Stomach (tissue), 8 donors: ENCODE measurements at regions not wholly inside any gene's neighbourhood (a gene's known extent, or its start where the extent isn't known, plus 50 kb on each side); places are given as distances from the start of the nearest gene placed in this dataset.

ENCODE experiments used
- DNase-seq, 2 donors: peaks; one replicate each; pipeline versions ENCODE4 v3.0.0 to v3.0.0-alpha.2; 2013 to 2019
- H3K27ac ChIP-seq, 5 donors: fragments of 200-600 bp in 4 of 5; sonication (generic) in 4 of 5; one replicate each; pipeline ENCODE4 v1.5.1; 2013 to 2019; ENCODE audit warnings: mild to moderate bottlenecking in 1 of 5, moderate library complexity in 1 of 5
- H3K27me3 ChIP-seq, 3 donors: fragments of 200-600 bp; sonication (generic); one replicate each; pipeline ENCODE4 v1.5.1; 2017 to 2019; ENCODE audit warnings: mixed run types in 1 of 3
- H3K36me3 ChIP-seq, 4 donors: fragments of 200-600 bp; sonication (generic); 1 replicate in 3 of 4; 2 replicates in 1 of 4; pipeline ENCODE4 v1.5.1; 2016 to 2019
- H3K4me1 ChIP-seq, 4 donors: fragments of 200-600 bp; sonication (generic); one replicate each; pipeline ENCODE4 v1.5.1; 2016 to 2019
- H3K4me3 ChIP-seq, 4 donors: fragments of 200-600 bp; sonication (generic) in 3 of 4; one replicate each; pipeline ENCODE4 v1.5.1; 2016 to 2019; ENCODE audit warnings: mild to moderate bottlenecking in 1 of 4
- H3K9me3 ChIP-seq, 4 donors: fragments of 200-600 bp; sonication (generic); one replicate each; pipeline ENCODE4 v1.5.1; 2016 to 2019
- CTCF ChIP-seq, 7 experiments: fragments of 450-650 bp in 4 of 7; fragments of 200-600 bp in 3 of 7; sonication (generic) in 3 of 7; IDR thresholded peaks; one replicate each; pipeline ENCODE4 v1.5.1; 2016 to 2019; ENCODE audit warnings: antibody characterized with exemption in 7 of 7, control low read depth in 2 of 7, mild to moderate bottlenecking in 1 of 7
- EP300 ChIP-seq: sonication (generic); formaldehyde crosslinking; IDR thresholded peaks from one replicate; pipeline ENCODE4 v1.6.1; 2017; ENCODE audit warnings: antibody characterized with exemption
- POLR2A ChIP-seq, 4 donors: fragments of 450-650 bp; IDR thresholded peaks; one replicate each; pipeline ENCODE4 v1.6.1; 2016; ENCODE audit warnings: antibody characterized with exemption in 4 of 4, control low read depth in 2 of 4, mild to moderate bottlenecking in 1 of 4, moderate library complexity in 1 of 4
- POLR2AphosphoS5 ChIP-seq, 3 donors: sonication (generic); formaldehyde crosslinking; IDR thresholded peaks; one replicate each; pipeline ENCODE4 v1.6.1; 2016; ENCODE audit warnings: antibody characterized with exemption in 3 of 3
- WGBS, 5 donors: extraction: QIAGEN DNeasy Blood & Tissue Kit in 3 of 5; methylation state at CpG; one replicate each; pipeline versions ENCODE4 v1.1.5 to v1.1.7; 2013 to 2018; 5-methylcytosine and 5-hydroxymethylcytosine counted together
- intact Hi-C: fragments of 100-400 bp; cut with DNase I; formaldehyde crosslinking; loops from one replicate; pipeline ENCODE4 v1.15.1; 2023; ENCODE audit warnings: low total_unique reads
- donor health status: healthy with polysubstance abuse.
- donor health status: Bipolar disorder and iron deficiency.
- donor health status: healthy.

DNA sequence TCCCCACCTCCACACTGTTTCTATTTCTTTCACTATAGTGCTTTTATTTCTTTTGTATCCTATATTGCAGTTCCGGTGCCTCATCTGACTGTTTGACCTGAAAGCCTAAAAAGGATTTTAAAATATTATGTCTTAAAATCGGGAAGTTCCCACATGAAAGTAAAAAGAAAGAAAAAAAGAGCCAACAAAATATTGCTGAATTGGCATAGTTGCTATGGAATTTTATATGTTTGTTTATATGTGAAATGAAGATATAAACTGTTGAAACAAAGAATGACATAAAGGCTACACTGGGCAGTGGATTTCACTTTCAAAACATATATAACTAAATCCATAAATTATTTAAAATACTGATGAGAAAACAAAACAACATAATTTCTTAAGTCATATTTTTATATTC lies 1383.7 kb downstream of the C4orf33 start:
- Histone ChIP-seq H3K27ac (no peak overlapping the region), H3K4me3 (no peak overlapping the region), H3K27me3 (no peaks in the 10 kb centered on the region), H3K4me1 (no peaks in the 10 kb centered on the region), H3K36me3 (no peaks in the 10 kb centered on the region), H3K9me3 (no peaks in the 10 kb centered on the region)
- no peak for DNase-seq
- WGBS, 5 donors = 59 to 85% (median 74%) methylated on average over 2 of the region's 2 CpGs
- intact Hi-C loops = no loop called here
- no peak for TF ChIP-seq CTCF (IDR thresholded peaks at IDR 0.05)
- TF ChIP-seq POLR2AphosphoS5 (IDR thresholded peaks at IDR 0.05) = no peak
- TF ChIP-seq EP300 = no peak
- TF ChIP-seq POLR2A (IDR thresholded peaks at IDR 0.05) = no peak

DNA sequence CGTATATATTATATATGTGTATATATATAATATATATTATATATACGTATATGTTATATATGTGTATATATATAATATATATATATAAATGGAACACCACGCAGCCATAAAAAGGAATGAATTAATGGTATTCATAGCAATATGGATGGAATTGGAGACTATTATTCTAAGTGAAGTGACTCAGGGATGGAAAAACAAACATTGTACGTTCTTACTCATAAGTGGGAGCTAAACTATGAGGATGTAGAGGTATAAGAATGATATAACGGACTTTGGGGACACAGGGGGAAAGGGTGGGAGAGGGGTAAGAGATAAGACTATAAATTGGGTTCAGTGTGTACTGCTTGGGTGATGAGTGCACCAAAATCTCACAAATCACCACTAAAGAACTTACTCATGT lies 1388.9 kb downstream of the C4orf33 start:
- no peaks in the 10 kb centered on the region for H3K9me3 ChIP-seq
- intact Hi-C loops = no loop called here
- no peaks in the 10 kb centered on the region for H3K4me1 ChIP-seq
- no peaks in the 10 kb centered on the region for H3K36me3 ChIP-seq
- no peak overlapping the region for H3K27ac ChIP-seq
- DNase-seq = no peak
- H3K27me3 ChIP-seq = no peaks in the 10 kb centered on the region
- no peak overlapping the region for H3K4me3 ChIP-seq
- no peak for TF ChIP-seq EP300
- no peak for TF ChIP-seq POLR2A (IDR thresholded peaks at IDR 0.05)
- TF ChIP-seq POLR2AphosphoS5 (IDR thresholded peaks at IDR 0.05) = no peak
- TF ChIP-seq CTCF (IDR thresholded peaks at IDR 0.05) = no peak
- 76 to 85% (median 79%) methylated on average over 5 of the region's 5 CpGs for WGBS, 5 donors

- intact Hi-C loops = no loop called here
- Histone ChIP-seq H3K4me1 (no peaks in the 10 kb centered on the region), H3K4me3 (no peak overlapping the region), H3K36me3 (no peaks in the 10 kb centered on the region), H3K27ac (no peak overlapping the region), H3K9me3 (no peaks in the 10 kb centered on the region), H3K27me3 (no peaks in the 10 kb centered on the region)
- DNase-seq = no peak
- TF ChIP-seq POLR2AphosphoS5 (IDR thresholded peaks at IDR 0.05) (no peak), POLR2A (IDR thresholded peaks at IDR 0.05) (no peak), EP300 (no peak), CTCF (IDR thresholded peaks at IDR 0.05) (no peak)
- WGBS, 5 donors = 65 to 77% (median 67%) methylated on average over 3 of the region's 3 CpGs
These were observed 1389.4 kb downstream of the C4orf33 start for GRCh38 chr4:130485371-130485770.

DNA sequence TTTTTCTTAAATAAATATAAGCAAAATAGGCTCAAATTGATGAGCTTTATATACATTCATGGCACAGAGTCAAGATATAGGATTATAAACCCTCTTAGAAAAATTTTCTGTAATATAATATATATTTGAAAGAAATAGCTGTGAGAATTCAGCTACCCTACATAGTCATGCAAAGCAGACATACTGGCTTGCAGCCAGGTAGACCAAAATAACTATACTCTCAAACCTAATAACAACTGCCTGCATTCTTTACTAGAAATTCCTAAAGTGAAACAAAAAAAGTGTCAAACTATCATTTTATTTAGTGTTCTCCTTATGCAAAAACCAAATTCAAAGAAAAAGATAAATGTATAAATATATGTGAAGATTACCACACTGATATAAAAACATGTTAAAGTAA lies 1390.2 kb downstream of the C4orf33 start:
- peak in 1 of 2 donors; percentile 40 for DNase-seq
- intact Hi-C loops = no loop called here
- Histone ChIP-seq H3K27me3 (no peaks in the 10 kb centered on the region), H3K27ac (no peak overlapping the region), H3K4me1 (no peaks in the 10 kb centered on the region), H3K9me3 (peaks cover 0 to 2% (median 1%) of the 10 kb centered on the region in 4 donors), H3K4me3 (no peak overlapping the region), H3K36me3 (no peaks in the 10 kb centered on the region)
- TF ChIP-seq CTCF (IDR thresholded peaks at IDR 0.05) (no peak), EP300 (no peak)

GRCh38 chr4:130486841-130487240 lies 1390.9 kb downstream of the C4orf33 start:
- TF ChIP-seq POLR2A (IDR thresholded peaks at IDR 0.05) (no peak), EP300 (no peak), POLR2AphosphoS5 (IDR thresholded peaks at IDR 0.05) (no peak), CTCF (IDR thresholded peaks at IDR 0.05) (no peak)
- Histone ChIP-seq H3K36me3 (no peaks in the 10 kb centered on the region), H3K9me3 (peaks cover 0 to 9% (median 7%) of the 10 kb centered on the region in 4 donors), H3K4me3 (no peak overlapping the region), H3K27ac (no peak overlapping the region), H3K27me3 (no peaks in the 10 kb centered on the region), H3K4me1 (no peaks in the 10 kb centered on the region)
- DNase-seq = no peak
- intact Hi-C loops = no loop called here
